Hindlimb muscle (tissue), 1 donor: ENCODE measurements at regions not wholly inside any gene's neighbourhood (a gene's known extent, or its start where the extent isn't known, plus 50 kb on each side); places are given as distances from the start of the nearest gene placed in this dataset.
A peak's percentile ranks its signal among the peaks of the same experiment; 100 is the strongest.

Source experiments
- DNase-seq: peaks from one replicate; pipeline ENCODE4 v3.0.0-alpha.2; 2013

DNA sequence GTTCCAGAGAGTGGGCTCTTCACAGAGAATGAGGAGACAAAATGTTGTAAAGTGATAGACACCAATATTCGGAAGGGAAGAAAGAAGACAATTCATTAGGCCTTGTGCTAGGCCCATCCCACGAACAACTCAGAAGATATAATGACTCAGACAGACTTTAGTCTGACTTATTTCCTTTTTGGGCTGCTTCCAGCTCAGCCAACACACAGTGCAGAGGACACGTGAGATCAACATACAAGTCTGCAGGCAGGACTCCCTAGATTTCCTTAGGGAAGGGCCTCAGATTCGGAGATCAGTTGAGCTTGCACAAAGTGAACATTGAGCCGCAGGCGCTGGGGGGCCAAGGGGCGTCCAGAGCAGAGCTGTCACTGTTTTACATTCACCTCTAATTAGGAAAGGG lies 290.7 kb upstream of the TENM3 start:
- DNase-seq, result peak; percentile 57

GRCh38 chr4:181956512-181956911 lies 286.7 kb upstream of the TENM3 start:
- DNase-seq, result no peak

GRCh38 chr4:181957088-181957487 lies 286.1 kb upstream of the TENM3 start:
- DNase-seq, result no peak

DNA sequence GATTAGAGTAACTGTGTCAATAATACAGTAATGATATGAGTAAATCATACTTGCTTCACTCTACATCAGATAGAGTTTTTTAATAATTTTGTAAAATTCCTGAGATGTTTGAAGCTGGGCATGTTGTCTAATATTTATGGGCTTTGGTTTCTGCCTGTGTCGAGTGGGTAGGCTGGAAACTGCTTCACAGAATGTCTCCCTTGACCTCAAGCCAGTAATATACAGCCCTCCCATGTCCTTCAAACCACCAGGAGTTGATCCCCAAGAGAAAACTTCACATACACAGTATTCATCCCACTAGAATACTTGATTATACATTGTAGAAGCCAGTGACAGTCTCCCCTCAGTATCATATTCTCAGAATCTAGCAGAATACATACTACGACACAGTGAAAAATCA lies 284.8 kb upstream of the TENM3 start:
- no peak for DNase-seq

- no peak for DNase-seq
These were observed 284.1 kb upstream of the TENM3 start for GRCh38 chr4:181959121-181959520.

- no peak for DNase-seq
These were observed 282.8 kb upstream of the TENM3 start for GRCh38 chr4:181960384-181960783.

DNA sequence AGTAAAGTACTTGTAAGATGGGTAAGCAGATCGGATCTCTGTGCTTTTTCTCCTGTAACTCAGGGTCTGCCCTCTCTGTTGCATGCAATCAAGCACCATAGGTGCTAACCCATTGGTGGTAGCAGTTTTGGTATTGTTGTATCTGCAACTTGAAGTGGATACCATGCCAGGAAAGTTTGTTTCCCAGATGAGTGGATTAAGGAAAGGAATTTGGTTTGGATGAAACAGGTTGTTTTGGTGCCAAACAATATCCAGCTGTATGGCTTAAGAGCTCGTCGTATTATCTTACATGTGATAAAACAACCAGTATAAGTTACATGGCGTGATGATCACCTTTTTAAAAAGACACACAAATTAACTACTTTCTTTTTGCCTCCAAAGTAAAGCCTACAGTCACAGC lies 280.9 kb upstream of the TENM3 start:
- DNase-seq, result no peak

DNA sequence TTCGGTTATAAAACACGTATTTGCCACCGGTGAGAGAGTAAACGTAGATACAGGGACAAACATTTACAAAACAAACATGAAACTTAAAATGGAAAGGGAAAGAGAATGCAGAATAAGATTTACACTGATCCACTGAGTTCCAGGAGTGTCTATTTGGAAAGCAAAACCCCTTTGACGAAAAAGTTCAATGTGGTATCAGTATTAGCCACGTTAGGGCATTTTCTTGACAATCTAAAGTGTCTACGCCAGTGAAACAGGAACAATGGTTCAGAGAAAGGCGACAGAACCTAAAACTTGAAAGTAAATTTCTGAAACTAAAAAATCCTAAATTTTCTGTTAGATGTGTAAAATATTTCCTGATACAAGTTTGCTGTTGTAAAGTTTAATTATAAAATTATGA lies 278.5 kb upstream of the TENM3 start:
- no peak for DNase-seq

- no peak for DNase-seq
These were observed 277.1 kb upstream of the TENM3 start for GRCh38 chr4:181966104-181966551.

- no peak for DNase-seq
These were observed 275.8 kb upstream of the TENM3 start for GRCh38 chr4:181967401-181967800.

DNA sequence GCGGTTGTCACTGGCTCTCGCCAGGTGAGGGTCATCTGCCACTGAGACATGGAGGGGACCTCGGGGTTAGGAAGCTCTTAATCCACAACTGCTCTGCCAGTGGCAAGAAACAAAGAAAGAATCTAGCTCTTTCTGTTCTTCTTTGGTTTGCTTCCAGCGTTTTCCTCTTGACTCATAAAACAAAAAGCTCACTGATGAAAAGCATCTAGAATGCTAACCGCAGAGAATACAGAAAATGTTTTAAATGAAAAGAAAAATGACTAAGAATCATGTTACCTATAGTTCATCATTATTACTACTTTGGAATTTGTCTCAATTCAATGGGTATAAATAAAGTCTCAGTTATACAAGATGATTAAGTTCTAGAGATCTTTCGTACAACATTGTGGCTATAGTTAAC lies 274.8 kb upstream of the TENM3 start:
- DNase-seq, result no peak

GRCh38 chr4:181969151-181969550 lies 274.1 kb upstream of the TENM3 start:
- DNase-seq, result no peak

- no peak for DNase-seq
These were observed 272.8 kb upstream of the TENM3 start for GRCh38 chr4:181970366-181970765.

GRCh38 chr4:181971411-181971810 lies 271.8 kb upstream of the TENM3 start:
- DNase-seq, result no peak

GRCh38 chr4:181971973-181972372 lies 271.2 kb upstream of the TENM3 start:
- no peak for DNase-seq

- no peak for DNase-seq
These were observed 266.4 kb upstream of the TENM3 start for GRCh38 chr4:181976764-181977163.

- no peak for DNase-seq
These were observed 260.8 kb upstream of the TENM3 start for GRCh38 chr4:181982437-181982836.

- no peak for DNase-seq
These were observed 260.3 kb upstream of the TENM3 start for GRCh38 chr4:181982856-181983255.

DNA sequence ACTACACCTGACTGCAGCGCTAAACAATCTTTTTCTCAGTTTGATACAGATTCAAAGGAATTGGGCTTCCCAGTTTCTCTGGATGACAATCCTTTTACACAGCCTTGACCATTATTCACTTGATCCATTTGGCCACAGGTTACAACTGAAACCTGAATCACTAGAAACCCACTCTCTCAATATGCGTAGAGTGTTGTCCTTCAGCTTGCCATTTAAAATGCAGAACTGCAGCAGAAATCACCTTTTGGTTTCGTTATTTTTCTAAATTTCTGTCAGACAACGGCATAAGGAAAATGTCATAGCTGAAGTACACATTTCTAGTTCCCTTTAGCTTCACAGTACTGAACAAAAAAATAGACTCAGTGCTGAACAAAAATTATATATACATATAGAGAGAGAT lies 255.8 kb upstream of the TENM3 start:
- no peak for DNase-seq

GRCh38 chr4:181989071-181989470 lies 254.1 kb upstream of the TENM3 start:
- DNase-seq, result no peak

GRCh38 chr4:181991369-181992108 lies 251.7 kb upstream of the TENM3 start:
- no peak for DNase-seq

- DNase-seq, result no peak
These were observed 244.6 kb upstream of the TENM3 start for GRCh38 chr4:181998398-181999295.

- DNase-seq, result peak; percentile 32
These were observed 243.1 kb upstream of the TENM3 start for GRCh38 chr4:182000077-182000476.

- DNase-seq, result no peak
These were observed 232.3 kb upstream of the TENM3 start for GRCh38 chr4:182010876-182011275.
